GM13977 (cell line): ENCODE measurements at regions not wholly inside any gene's neighbourhood (a gene's known extent, or its start where the extent isn't known, plus 50 kb on each side); places are given as distances from the start of the nearest gene placed in this dataset.

Source experiments
- DNase-seq: peaks from one replicate; pipeline ENCODE4 v3.0.0; 2012; ENCODE audit warnings: low spot score
- CTCF ChIP-seq: IDR thresholded peaks from 2 replicates; pipeline ENCODE4 v1.5.1; 2012; ENCODE audit warnings: mild to moderate bottlenecking, control low read depth; ENCODE audit not compliant: insufficient read depth; ENCODE audit errors: extremely low read depth, missing control alignments
- in situ Hi-C: fragments of 300-500 bp; cut with MboI; formaldehyde crosslinking; loops from one replicate; pipeline ENCODE4 v1.12.0; 2022; ENCODE audit warnings: low sequenced_read_pairs, low pct_unique_long_range_greater_than_20kb, mixed read lengths, inconsistent platforms; ENCODE audit not compliant: unreplicated experiment

GRCh38 chr20:52439375-52439774 is 247.8 kb upstream of the ZFP64 start:
- in situ Hi-C loops, result no loop called here
- no peak for DNase-seq

GRCh38 chr20:52438326-52438963 is 246.9 kb upstream of the ZFP64 start:
- no peak for TF ChIP-seq CTCF
- in situ Hi-C loops, result no loop called here

More at GRCh38 chr20:52439375-52439774, 247.8 kb upstream of the ZFP64 start:
- no peak for TF ChIP-seq CTCF

GRCh38 chr20:52434453-52434852 is 242.9 kb upstream of the ZFP64 start:
- TF ChIP-seq CTCF, result no peak
- in situ Hi-C loops, result no loop called here
- no peak for DNase-seq

More at GRCh38 chr20:52438326-52438963, 246.9 kb upstream of the ZFP64 start:
- no peak for DNase-seq

GRCh38 chr20:52434041-52434425 is 242.5 kb upstream of the ZFP64 start:
- no peak for TF ChIP-seq CTCF
- no peak for DNase-seq
- in situ Hi-C loops, result no loop called here

GRCh38 chr20:52433326-52434040 is 241.9 kb upstream of the ZFP64 start:
- no peak for DNase-seq
- in situ Hi-C loops, result no loop called here

GRCh38 chr20:52432740-52433139 is 241.2 kb upstream of the ZFP64 start:
- TF ChIP-seq CTCF, result no peak
- in situ Hi-C loops, result no loop called here
- no peak for DNase-seq

More at GRCh38 chr20:52433326-52434040, 241.9 kb upstream of the ZFP64 start:
- no peak for TF ChIP-seq CTCF
